K562 (cell line): ENCODE measurements at regions not wholly inside any gene's neighbourhood (a gene's known extent, or its start where the extent isn't known, plus 50 kb on each side); places are given as distances from the start of the nearest gene placed in this dataset.
"Not testable (repeated sequence)": the region's sequence is repeated elsewhere in the genome, so short reads cannot be mapped to it uniquely, and the experiment has no call there.

Source experiments
- ATAC-seq: fragments of 200-7000 bp; cut with Tn5 transposase; 3 replicates; pipeline ENCODE4 v1.9.1; 2020; ENCODE audit warnings: moderate library complexity
- BruUV-seq: library from RNA; stranded (reverse); fragments of 400-500 nt; replicated peaks from 2 replicates; lab custom pipeline; 2021; lab: Mats Ljungman, UMichigan
- CTCF ChIA-PET: fragments of 300-600 bp; formaldehyde crosslinking; extraction: SDS; loops from one replicate; lab custom pipeline; 2021; ENCODE audit warnings: low intra/inter-chr PET ratio; lab: Yijun Ruan, JAX
- POLR2A ChIA-PET: fragments of 300-600, 350-650 bp; sonication (Branson Sonifier 250); formaldehyde crosslinking; extraction: SDS; loops from one replicate; lab custom pipeline; 2021; ENCODE audit warnings: antibody characterized with exemption, inconsistent platforms; lab: Yijun Ruan, JAX
- DNase-seq, 4 experiments: peaks; one replicate each; pipeline versions ENCODE4 v3.0.0 to v3.0.0-alpha.2; 2011 to 2018; ENCODE audit warnings: low spot score in 3 of 4, mixed read lengths in 3 of 4; ENCODE audit errors: extremely low read depth in 1 of 4
- FAIRE-seq: peaks from 2 replicates; lab custom pipeline; 2011; peaks lifted over from hg19 to GRCh38; lab: Jason Lieb, UNC
- H2AFZ ChIP-seq: 2 replicates; pipeline ENCODE4 v1.6.0; 2011; ENCODE audit warnings: low read depth, low read length, control low read depth, inconsistent platforms
- H3K27ac ChIP-seq: fragments of 200-600 bp; 3 replicates; pipeline ENCODE4 v1.8.0; 2011; ENCODE audit warnings: low read depth, mild to moderate bottlenecking, control low read depth, inconsistent platforms, low read length, moderate library complexity, mixed read lengths; ENCODE audit errors: extremely low read depth
- H3K27me3 ChIP-seq, 2 experiments: fragments of 300-600 bp in 1 of 2; 2 replicates in 1 of 2; 3 replicates in 1 of 2; pipeline versions ENCODE4 v1.6.0 to v1.8.0; 2011; ENCODE audit warnings: inconsistent platforms in 2 of 2, low read length in 2 of 2, mild to moderate bottlenecking in 1 of 2, mixed read lengths in 1 of 2, moderate library complexity in 1 of 2; ENCODE audit not compliant: control insufficient read depth in 2 of 2, insufficient read depth in 2 of 2
- H3K36me3 ChIP-seq: fragments of 300-600 bp; 3 replicates; pipeline ENCODE4 v1.8.0; 2011; ENCODE audit warnings: mild to moderate bottlenecking, low read length, inconsistent platforms; ENCODE audit not compliant: control insufficient read depth, insufficient read depth
- H3K4me1 ChIP-seq, 2 experiments: fragments of 200-600 bp in 1 of 2; replicated peaks in 1 of 2; 2 replicates in 1 of 2; 3 replicates in 1 of 2; pipeline versions ENCODE4 v1.5.1 to v1.8.0; 2011; ENCODE audit warnings: inconsistent platforms in 2 of 2, low read length in 2 of 2, mild to moderate bottlenecking in 1 of 2, mixed read lengths in 1 of 2, moderate library complexity in 1 of 2; ENCODE audit not compliant: control insufficient read depth in 2 of 2, insufficient read depth in 2 of 2
- H3K4me2 ChIP-seq: 2 replicates; pipeline ENCODE4 v1.6.1; 2011; ENCODE audit warnings: low read length, control low read depth, inconsistent platforms, mixed read lengths; ENCODE audit not compliant: insufficient read depth
- H3K4me3 ChIP-seq: fragments of 200-600 bp; sonication (generic), shearing (Covaris generic); 2 replicates; pipeline ENCODE4 v1.5.1; 2016; ENCODE audit warnings: control low read depth, inconsistent platforms
- H3K79me2 ChIP-seq: fragments of 200-600 bp; 3 replicates; pipeline ENCODE4 v1.8.0; 2011; ENCODE audit warnings: low read length, inconsistent platforms; ENCODE audit not compliant: control insufficient read depth, insufficient read depth
- H3K9ac ChIP-seq, 2 experiments: 2 replicates each; pipeline versions ENCODE4 v1.6.0 to v1.6.1; 2011; ENCODE audit warnings: low read depth in 2 of 2, low read length in 2 of 2, control low read depth in 1 of 2, inconsistent platforms in 1 of 2, mild to moderate bottlenecking in 1 of 2, mixed read lengths in 1 of 2; ENCODE audit not compliant: insufficient read depth in 1 of 2
- H3K9me1 ChIP-seq: one replicate; pipeline ENCODE4 v1.6.0; 2011; ENCODE audit warnings: inconsistent platforms, mild to moderate bottlenecking, low read length, moderate library complexity; ENCODE audit not compliant: control insufficient read depth, insufficient read depth
- H3K9me3 ChIP-seq: replicated peaks from 2 replicates; pipeline ENCODE4 v1.5.1; 2011; ENCODE audit warnings: low read depth, low read length, inconsistent platforms; ENCODE audit not compliant: control insufficient read depth, insufficient read depth
- H4K20me1 ChIP-seq: replicated peaks from 2 replicates; pipeline ENCODE4 v1.6.1; 2011; ENCODE audit warnings: low read length, inconsistent platforms, mixed read lengths; ENCODE audit not compliant: control insufficient read depth, insufficient read depth
- WGBS: fragments of 100-300 bp; shearing (Covaris generic); methylation state at CpG from one replicate; pipeline ENCODE4 v1.1.6; 2016; ENCODE audit warnings: low coverage, mixed read lengths; ENCODE audit not compliant: insufficient coverage; ENCODE audit errors: missing lambda C conversion rate; 5-methylcytosine and 5-hydroxymethylcytosine counted together
- in situ Hi-C: fragments of 300-500 bp; cut with MboI; formaldehyde crosslinking; loops from 4 replicates; pipeline ENCODE4 v1.15.0; 2018; ENCODE audit warnings: inconsistent platforms, mixed read lengths
- intact Hi-C: fragments of 100-400 bp; cut with micrococcal nuclease; formaldehyde crosslinking; loops from 2 replicates; pipeline ENCODE4 v1.14.2; 2022

DNA sequence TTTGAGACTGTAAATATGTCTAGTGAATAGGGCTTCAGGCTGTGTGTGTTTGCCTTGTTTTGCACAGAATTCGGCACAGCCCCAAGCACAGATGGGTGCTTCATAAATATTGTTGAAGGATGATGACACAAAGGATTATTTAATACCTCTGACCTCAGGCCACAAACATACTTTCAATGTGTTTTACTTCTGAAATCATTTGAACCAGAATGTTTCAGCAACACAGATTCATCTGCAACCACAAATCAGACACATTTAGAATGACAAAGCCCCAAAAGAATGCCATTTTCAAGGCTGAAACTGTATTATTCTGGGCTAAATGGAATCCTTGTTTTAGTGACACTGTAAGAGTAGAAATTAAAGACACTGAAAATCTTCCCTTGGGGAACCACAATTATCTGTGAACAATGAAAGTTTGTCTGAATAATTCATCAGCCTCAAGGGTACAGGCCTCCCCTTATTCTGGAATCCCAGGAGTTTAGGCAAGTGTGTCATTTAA lies 93.7 kb downstream of the FOXD4L6 start:
- H3K36me3 ChIP-seq, BruUV-seq, H3K27me3 ChIP-seq, H3K4me1 ChIP-seq, H3K4me3 ChIP-seq, intact Hi-C loops, H4K20me1 ChIP-seq, H3K79me2 ChIP-seq, H3K9me1 ChIP-seq, FAIRE-seq, CTCF ChIA-PET, H3K27ac ChIP-seq, POLR2A ChIA-PET, in situ Hi-C loops, H3K4me2 ChIP-seq, DNase-seq, H2AFZ ChIP-seq, H3K9ac ChIP-seq, ATAC-seq, H3K9me3 ChIP-seq: not testable (repeated sequence)
- WGBS, result 25% methylated on average over 1 of the region's 1 CpG

GRCh38 chr9:41033877-41034276 lies 94.6 kb downstream of the FOXD4L6 start:
- H3K4me2 ChIP-seq, FAIRE-seq, H3K9ac ChIP-seq, BruUV-seq, H3K4me3 ChIP-seq, CTCF ChIA-PET, POLR2A ChIA-PET, H3K4me1 ChIP-seq, intact Hi-C loops, H3K27me3 ChIP-seq, ATAC-seq, H4K20me1 ChIP-seq, H3K27ac ChIP-seq, H3K79me2 ChIP-seq, H3K9me3 ChIP-seq, DNase-seq, H3K36me3 ChIP-seq, in situ Hi-C loops, H3K9me1 ChIP-seq, H2AFZ ChIP-seq: not testable (repeated sequence)
- 13% methylated on average over 4 of the region's 4 CpGs for WGBS

DNA sequence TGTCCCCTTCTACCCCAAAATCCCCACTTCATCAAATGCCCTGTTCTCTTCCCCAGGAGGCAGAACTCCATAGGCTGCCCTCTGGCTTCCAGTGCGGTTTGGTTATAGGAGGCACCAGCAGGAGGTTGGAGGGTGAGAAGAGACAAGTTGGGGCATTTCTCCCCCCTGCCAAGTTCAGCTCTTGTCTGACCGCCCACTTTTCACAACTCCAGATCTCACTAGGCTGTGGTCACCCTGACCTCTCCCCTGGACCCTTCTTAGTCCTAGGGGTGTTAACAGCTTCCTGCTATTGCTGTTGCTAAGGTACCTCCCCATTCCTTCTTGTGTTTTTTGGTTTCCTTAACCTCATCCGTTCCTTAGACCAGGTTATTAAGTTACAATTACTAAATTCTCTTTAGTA lies 95.1 kb downstream of the FOXD4L6 start:
- DNase-seq, H4K20me1 ChIP-seq, H3K4me2 ChIP-seq, intact Hi-C loops, H3K4me3 ChIP-seq, H3K9me3 ChIP-seq, H3K27me3 ChIP-seq, H3K27ac ChIP-seq, FAIRE-seq, H3K36me3 ChIP-seq, H3K4me1 ChIP-seq, H3K79me2 ChIP-seq, BruUV-seq, POLR2A ChIA-PET, in situ Hi-C loops, ATAC-seq, H3K9me1 ChIP-seq, H3K9ac ChIP-seq, CTCF ChIA-PET, H2AFZ ChIP-seq: not testable (repeated sequence)
- WGBS, result 28% methylated on average over 3 of the region's 3 CpGs
